ENCODE measurements at regions not wholly inside any gene's neighbourhood (a gene's known extent, or its start where the extent isn't known, plus 50 kb on each side); places are given as distances from the start of the nearest gene placed in this dataset.

DNA sequence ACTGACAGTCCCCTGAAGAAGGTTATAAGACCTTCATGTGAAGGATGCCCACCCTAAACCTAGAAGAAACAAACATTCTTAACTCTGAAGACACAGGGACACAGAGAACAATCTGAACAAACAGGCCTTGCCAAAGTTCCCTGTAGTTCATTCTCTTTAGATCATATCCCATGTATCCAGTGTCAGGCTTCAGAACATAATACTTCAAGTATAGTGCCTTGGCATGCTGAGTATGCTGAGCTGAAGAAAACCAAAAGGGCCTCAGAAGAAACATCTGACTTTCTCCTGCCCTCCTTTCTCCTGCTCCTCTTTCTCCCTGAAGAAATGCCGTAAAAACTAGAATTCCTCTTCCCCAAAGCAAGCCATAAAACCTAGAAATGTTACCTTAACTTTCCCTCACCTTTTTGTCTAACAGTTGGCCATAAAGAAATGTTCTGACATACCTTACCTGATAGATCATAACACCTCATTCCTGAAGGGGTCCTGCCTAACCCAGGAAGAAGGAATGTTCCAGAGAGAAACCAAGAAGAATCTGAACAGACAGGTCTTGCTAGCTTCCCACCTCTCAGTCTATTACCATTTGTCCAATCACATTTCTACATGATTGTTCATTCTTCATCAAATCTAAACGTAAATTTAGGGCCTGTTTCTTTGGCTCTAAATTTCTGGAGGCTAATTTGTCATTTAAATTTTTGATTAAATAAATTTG, 160.1 kb upstream of the ZC3H15 start:
- H3K4me1 ChIP-seq, result no peaks in the 10 kb centered on the region
- 79 to 100% methylated on average over 1 to 2 of the region's 2 CpGs for WGBS, 2 donors (ENCODE audit: low coverage in 1 of 2)
- H3K9me3 ChIP-seq, result peaks cover 0 to 23% (median 0%) of the 10 kb centered on the region in 3 donors
- no peaks in the 10 kb centered on the region for H3K27me3 ChIP-seq
- TF ChIP-seq, protein P1, sequence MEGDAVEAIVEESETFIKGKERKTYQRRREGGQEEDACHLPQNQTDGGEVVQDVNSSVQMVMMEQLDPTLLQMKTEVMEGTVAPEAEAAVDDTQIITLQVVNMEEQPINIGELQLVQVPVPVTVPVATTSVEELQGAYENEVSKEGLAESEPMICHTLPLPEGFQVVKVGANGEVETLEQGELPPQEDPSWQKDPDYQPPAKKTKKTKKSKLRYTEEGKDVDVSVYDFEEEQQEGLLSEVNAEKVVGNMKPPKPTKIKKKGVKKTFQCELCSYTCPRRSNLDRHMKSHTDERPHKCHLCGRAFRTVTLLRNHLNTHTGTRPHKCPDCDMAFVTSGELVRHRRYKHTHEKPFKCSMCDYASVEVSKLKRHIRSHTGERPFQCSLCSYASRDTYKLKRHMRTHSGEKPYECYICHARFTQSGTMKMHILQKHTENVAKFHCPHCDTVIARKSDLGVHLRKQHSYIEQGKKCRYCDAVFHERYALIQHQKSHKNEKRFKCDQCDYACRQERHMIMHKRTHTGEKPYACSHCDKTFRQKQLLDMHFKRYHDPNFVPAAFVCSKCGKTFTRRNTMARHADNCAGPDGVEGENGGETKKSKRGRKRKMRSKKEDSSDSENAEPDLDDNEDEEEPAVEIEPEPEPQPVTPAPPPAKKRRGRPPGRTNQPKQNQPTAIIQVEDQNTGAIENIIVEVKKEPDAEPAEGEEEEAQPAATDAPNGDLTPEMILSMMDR (IDR thresholded peaks at IDR 0.05), result no peak
- TF ChIP-seq POLR2A (IDR thresholded peaks at IDR 0.05) (no peak), EP300 (IDR thresholded peaks at IDR 0.05) (no peak), POLR2AphosphoS5 (IDR thresholded peaks at IDR 0.05) (no peak)
- H3K36me3 ChIP-seq, result no peaks in the 10 kb centered on the region
- no peak overlapping the region for H3K27ac ChIP-seq
- no peak for ATAC-seq
- no peak overlapping the region for H3K4me3 ChIP-seq

DNA sequence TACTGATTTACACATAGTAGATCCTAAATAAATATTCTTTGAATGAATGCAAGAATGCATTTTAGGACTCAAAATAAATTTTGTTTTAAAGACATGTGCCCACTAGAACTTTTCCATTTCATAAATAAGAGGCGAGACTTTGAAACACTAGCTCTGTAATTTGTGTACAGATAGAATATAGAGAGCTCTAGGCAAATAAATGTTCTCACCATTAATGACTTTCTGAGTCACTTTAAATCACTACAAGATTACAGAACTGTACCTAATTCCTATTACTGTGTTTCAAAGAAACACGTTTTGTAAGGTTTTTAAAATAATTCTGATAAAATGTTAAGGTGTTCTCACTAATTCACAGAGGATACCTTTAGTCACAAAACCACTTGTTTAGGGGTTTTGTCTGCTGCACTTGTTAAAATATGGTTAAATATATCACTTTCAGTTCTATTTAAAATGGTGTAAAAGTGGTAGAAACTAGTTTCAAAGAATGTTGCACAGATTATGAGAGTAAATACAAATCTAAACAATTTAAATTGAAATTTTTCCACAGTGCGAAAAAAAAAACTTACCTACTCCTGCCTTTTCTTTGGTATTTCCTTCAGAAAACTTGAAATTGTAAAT, 158.7 kb upstream of the ZC3H15 start:
- Histone ChIP-seq H3K4me1 (no peaks in the 10 kb centered on the region), H3K36me3 (no peaks in the 10 kb centered on the region), H3K9me3 (peaks cover 0 to 23% (median 0%) of the 10 kb centered on the region in 3 donors), H3K4me3 (no peak overlapping the region), H3K27me3 (no peaks in the 10 kb centered on the region), H3K27ac (no peak overlapping the region)
- no peak for ATAC-seq
- TF ChIP-seq POLR2A (IDR thresholded peaks at IDR 0.05) (no peak), EP300 (IDR thresholded peaks at IDR 0.05) (no peak), POLR2AphosphoS5 (IDR thresholded peaks at IDR 0.05) (no peak)
- TF ChIP-seq, protein P1 (IDR thresholded peaks at IDR 0.05), result no peak
- 85 to 86% methylated on average over 3 of the region's 3 CpGs for WGBS, 2 donors (ENCODE audit: low coverage in 1 of 2)

- TF ChIP-seq POLR2A (IDR thresholded peaks at IDR 0.05) (no peak), POLR2AphosphoS5 (IDR thresholded peaks at IDR 0.05) (no peak), EP300 (IDR thresholded peaks at IDR 0.05) (no peak)
- TF ChIP-seq, protein P1 (IDR thresholded peaks at IDR 0.05), result no peak
- H3K27ac ChIP-seq, result no peak overlapping the region
Measured at GRCh38 chr2:186328838-186329237, 157.2 kb upstream of the ZC3H15 start.

GRCh38 chr2:186330050-186330449, 156.0 kb upstream of the ZC3H15 start:
- Histone ChIP-seq H3K36me3 (no peaks in the 10 kb centered on the region), H3K27me3 (no peaks in the 10 kb centered on the region), H3K4me1 (no peaks in the 10 kb centered on the region), H3K4me3 (no peak overlapping the region), H3K9me3 (peaks cover 0 to 6% (median 0%) of the 10 kb centered on the region in 3 donors), H3K27ac (no peak overlapping the region)
- whole genome bisulfite sequencing, 2 donors (ENCODE audit: low coverage in 1 of 2), result 75 to 88% methylated on average over 1 of the region's 1 CpG
- TF ChIP-seq POLR2A (IDR thresholded peaks at IDR 0.05) (no peak), POLR2AphosphoS5 (IDR thresholded peaks at IDR 0.05) (no peak), EP300 (IDR thresholded peaks at IDR 0.05) (no peak)
- TF ChIP-seq, protein P1 (IDR thresholded peaks at IDR 0.05), result no peak
- ATAC-seq, result no peak

More at GRCh38 chr2:186328838-186329237, 157.2 kb upstream of the ZC3H15 start:
- Histone ChIP-seq H3K27me3 (no peaks in the 10 kb centered on the region), H3K36me3 (no peaks in the 10 kb centered on the region), H3K4me1 (no peaks in the 10 kb centered on the region), H3K9me3 (peaks cover 0 to 12% (median 0%) of the 10 kb centered on the region in 3 donors), H3K4me3 (no peak overlapping the region)
- no peak for ATAC-seq

DNA sequence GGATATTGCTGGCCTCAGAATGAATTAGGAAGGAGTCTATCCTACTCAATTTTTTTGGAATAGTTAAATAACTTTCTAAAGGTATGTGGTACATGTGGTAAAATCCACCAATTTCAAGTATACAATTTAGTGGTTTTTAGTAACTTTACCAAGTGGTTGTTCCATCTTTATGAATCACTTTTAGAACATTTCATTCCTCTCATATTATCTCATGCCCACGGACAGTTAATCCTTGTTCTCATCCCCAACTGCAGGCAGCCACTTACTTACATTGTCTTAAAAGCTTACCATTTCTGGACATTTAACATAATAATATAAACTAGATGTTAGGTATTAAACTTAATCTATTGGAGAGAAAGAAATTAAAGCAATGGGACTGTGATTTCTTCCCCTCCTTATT, 146.3 kb upstream of the ZC3H15 start:
- ATAC-seq, result no peak
- H3K9me3 ChIP-seq, result no peaks in the 10 kb centered on the region
- TF ChIP-seq, protein P1 (IDR thresholded peaks at IDR 0.05), result no peak
- TF ChIP-seq POLR2A (IDR thresholded peaks at IDR 0.05) (no peak), POLR2AphosphoS5 (IDR thresholded peaks at IDR 0.05) (no peak), EP300 (IDR thresholded peaks at IDR 0.05) (no peak)
- H3K4me3 ChIP-seq, result no peak overlapping the region
- no peaks in the 10 kb centered on the region for H3K36me3 ChIP-seq
- no peak overlapping the region for H3K27ac ChIP-seq
- H3K27me3 ChIP-seq, result no peaks in the 10 kb centered on the region
- 78% methylated on average over 1 of the region's 1 CpG; no CpG with 5 or more reads in 1 of the 2 donors for WGBS, 2 donors (ENCODE audit: low coverage in 1 of 2)
- no peaks in the 10 kb centered on the region for H3K4me1 ChIP-seq
